Activated B cell treated with CpG ODN at 0.5 μM for 24 hours (primary cell): ENCODE measurements at regions not wholly inside any gene's neighbourhood (a gene's known extent, or its start where the extent isn't known, plus 50 kb on each side); places are given as distances from the start of the nearest gene placed in this dataset.

ENCODE experiments used
- ATAC-seq: fragments of 200-7000 bp; cut with Tn5 transposase; one replicate; pipeline ENCODE4 v1.10.0; 2021; ENCODE audit warnings: low read depth, mild to moderate bottlenecking, moderate library complexity
- CTCF ChIA-PET: fragments of 350-600 bp; sonication (Branson Sonifier 250); formaldehyde crosslinking; loops from one replicate; lab custom pipeline; 2021; ENCODE audit warnings: antibody characterized with exemption; lab: Charles Lee
- POLR2A ChIA-PET: fragments of 350-600 bp; sonication (Branson Sonifier 250); formaldehyde crosslinking; loops from one replicate; lab custom pipeline; 2021; ENCODE audit warnings: antibody characterized with exemption; lab: Charles Lee
- DNase-seq: peaks from one replicate; pipeline ENCODE4 v3.0.0; 2022
- H3K27ac Mint-ChIP-seq: one replicate; pipeline ENCODE4 v1.8.0; 2020; ENCODE audit warnings: mixed read lengths
- H3K27me3 Mint-ChIP-seq: one replicate; pipeline ENCODE4 v1.8.0; 2021; ENCODE audit warnings: mixed read lengths
- H3K36me3 Mint-ChIP-seq: one replicate; pipeline ENCODE4 v1.8.0; 2021; ENCODE audit warnings: low read depth, mixed read lengths
- H3K4me1 Mint-ChIP-seq: one replicate; pipeline ENCODE4 v1.8.0; 2021; ENCODE audit warnings: mixed read lengths
- H3K4me3 Mint-ChIP-seq: one replicate; pipeline ENCODE4 v1.8.0; 2020; ENCODE audit warnings: mild to moderate bottlenecking, mixed read lengths
- H3K9me3 Mint-ChIP-seq: one replicate; pipeline ENCODE4 v1.8.0; 2020; ENCODE audit warnings: mixed read lengths
- intact Hi-C: fragments of 100-400 bp; cut with micrococcal nuclease; formaldehyde crosslinking; loops from one replicate; pipeline ENCODE4 v1.15.1; 2024
- TF ChIP-seq, protein P1 (sequence below): fragments of 200-600 bp; IDR thresholded peaks from one replicate; pipeline ENCODE4 v1.8.0; 2022; ENCODE audit warnings: antibody characterized with exemption, mild to moderate bottlenecking

DNA sequence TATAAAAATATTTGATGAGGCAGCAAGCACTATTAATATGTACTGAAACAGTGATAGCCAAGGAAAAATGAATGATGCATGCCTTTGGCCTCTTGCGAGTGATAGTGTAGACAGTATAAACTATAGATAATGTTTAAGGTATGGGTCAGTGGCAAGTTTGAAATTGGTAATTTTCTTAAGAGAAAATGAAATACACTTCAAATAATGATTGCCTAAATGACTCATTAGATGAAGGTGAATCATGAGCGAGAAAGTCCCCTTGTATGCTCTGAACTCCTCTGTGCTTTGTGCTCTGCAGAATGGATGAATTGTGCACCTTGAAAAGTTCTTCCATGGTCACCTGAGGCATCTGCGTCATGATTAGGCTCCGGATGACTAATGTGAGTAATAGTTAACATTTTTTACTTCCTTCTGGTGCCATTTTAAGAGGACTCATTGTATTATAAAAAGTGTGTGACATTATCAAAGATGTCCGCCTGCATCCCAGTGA is 84.9 kb upstream of the RTL1 start:
- CTCF ChIA-PET: no interaction called here
- DNase-seq (no peak), ATAC-seq (no peak)
- no peaks in the 10 kb centered on the region for H3K27me3 Mint-ChIP-seq
- H3K27ac Mint-ChIP-seq: no peak overlapping the region
- no peaks in the 10 kb centered on the region for H3K4me1 Mint-ChIP-seq
- peaks cover 2% of the 10 kb centered on the region for H3K9me3 Mint-ChIP-seq
- no peaks in the 10 kb centered on the region for H3K36me3 Mint-ChIP-seq
- intact Hi-C loops: no loop called here
- POLR2A ChIA-PET: no interaction called here
- no peak overlapping the region for H3K4me3 Mint-ChIP-seq
- TF ChIP-seq, protein P1, sequence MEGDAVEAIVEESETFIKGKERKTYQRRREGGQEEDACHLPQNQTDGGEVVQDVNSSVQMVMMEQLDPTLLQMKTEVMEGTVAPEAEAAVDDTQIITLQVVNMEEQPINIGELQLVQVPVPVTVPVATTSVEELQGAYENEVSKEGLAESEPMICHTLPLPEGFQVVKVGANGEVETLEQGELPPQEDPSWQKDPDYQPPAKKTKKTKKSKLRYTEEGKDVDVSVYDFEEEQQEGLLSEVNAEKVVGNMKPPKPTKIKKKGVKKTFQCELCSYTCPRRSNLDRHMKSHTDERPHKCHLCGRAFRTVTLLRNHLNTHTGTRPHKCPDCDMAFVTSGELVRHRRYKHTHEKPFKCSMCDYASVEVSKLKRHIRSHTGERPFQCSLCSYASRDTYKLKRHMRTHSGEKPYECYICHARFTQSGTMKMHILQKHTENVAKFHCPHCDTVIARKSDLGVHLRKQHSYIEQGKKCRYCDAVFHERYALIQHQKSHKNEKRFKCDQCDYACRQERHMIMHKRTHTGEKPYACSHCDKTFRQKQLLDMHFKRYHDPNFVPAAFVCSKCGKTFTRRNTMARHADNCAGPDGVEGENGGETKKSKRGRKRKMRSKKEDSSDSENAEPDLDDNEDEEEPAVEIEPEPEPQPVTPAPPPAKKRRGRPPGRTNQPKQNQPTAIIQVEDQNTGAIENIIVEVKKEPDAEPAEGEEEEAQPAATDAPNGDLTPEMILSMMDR: no peak

DNA sequence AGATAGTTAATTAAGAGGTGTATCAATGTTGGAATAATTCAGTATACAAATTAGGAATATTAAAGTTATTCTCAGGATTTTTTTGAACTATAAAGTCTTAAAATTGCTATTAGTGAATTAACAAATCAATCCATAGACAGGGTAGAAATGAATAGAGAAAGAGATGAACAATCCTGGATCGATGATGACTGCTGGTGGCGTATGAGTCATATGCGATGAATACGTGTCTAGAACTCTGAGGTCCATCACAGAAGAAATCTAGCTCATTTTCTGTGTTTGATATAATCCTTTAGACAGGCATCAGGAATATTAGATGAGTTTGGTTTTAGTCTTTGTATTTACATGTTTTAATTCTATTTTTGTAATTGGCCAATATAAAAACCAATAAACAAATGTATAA is 85.4 kb upstream of the RTL1 start:
- H3K27me3 Mint-ChIP-seq: no peaks in the 10 kb centered on the region
- TF ChIP-seq, protein P1: no peak
- no peaks in the 10 kb centered on the region for H3K4me1 Mint-ChIP-seq
- peaks cover 2% of the 10 kb centered on the region for H3K9me3 Mint-ChIP-seq
- DNase-seq (no peak), ATAC-seq (no peak)
- no peak overlapping the region for H3K27ac Mint-ChIP-seq
- no peak overlapping the region for H3K4me3 Mint-ChIP-seq
- intact Hi-C loops: no loop called here
- H3K36me3 Mint-ChIP-seq: no peaks in the 10 kb centered on the region
- ChIA-PET POLR2A (no interaction called here), CTCF (no interaction called here)

GRCh38 chr14:100989924-100990323 is 86.4 kb upstream of the RTL1 start:
- H3K27me3 Mint-ChIP-seq: no peaks in the 10 kb centered on the region
- H3K4me1 Mint-ChIP-seq: no peaks in the 10 kb centered on the region
- intact Hi-C loops: no loop called here
- H3K4me3 Mint-ChIP-seq: no peak overlapping the region
- TF ChIP-seq, protein P1: no peak
- ChIA-PET CTCF (no interaction called here), POLR2A (no interaction called here)
- no peak overlapping the region for H3K27ac Mint-ChIP-seq
- H3K36me3 Mint-ChIP-seq: no peaks in the 10 kb centered on the region
- peaks cover 2% of the 10 kb centered on the region for H3K9me3 Mint-ChIP-seq
- ATAC-seq (no peak), DNase-seq (no peak)

DNA sequence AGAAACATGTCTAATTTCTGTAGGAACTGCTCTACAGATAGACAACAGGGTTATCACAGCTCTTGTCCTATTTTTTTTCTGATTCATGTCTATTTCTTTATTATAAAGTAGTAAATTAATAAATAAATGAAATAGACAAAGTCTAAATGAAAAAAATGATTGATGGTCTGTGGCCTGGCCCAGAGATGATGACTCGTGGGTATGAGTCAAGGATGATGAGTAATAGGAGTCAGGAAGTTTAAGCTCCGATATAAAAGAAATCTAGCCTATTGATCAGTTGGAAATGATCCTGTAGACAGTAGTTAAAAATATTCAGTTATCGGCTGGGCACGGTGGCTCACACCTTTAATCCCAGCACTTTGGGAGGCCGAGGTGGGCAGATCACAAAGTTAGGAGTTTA is 90.6 kb upstream of the RTL1 start:
- Mint-ChIP-seq H3K27me3 (no peaks in the 10 kb centered on the region), H3K9me3 (peaks cover 2% of the 10 kb centered on the region), H3K4me3 (no peak overlapping the region), H3K27ac (no peak overlapping the region), H3K4me1 (no peaks in the 10 kb centered on the region), H3K36me3 (no peaks in the 10 kb centered on the region)
- ATAC-seq (no peak), DNase-seq (no peak)
- ChIA-PET POLR2A (no interaction called here), CTCF (no interaction called here)
- TF ChIP-seq, protein P1: no peak
- intact Hi-C loops: no loop called here

DNA sequence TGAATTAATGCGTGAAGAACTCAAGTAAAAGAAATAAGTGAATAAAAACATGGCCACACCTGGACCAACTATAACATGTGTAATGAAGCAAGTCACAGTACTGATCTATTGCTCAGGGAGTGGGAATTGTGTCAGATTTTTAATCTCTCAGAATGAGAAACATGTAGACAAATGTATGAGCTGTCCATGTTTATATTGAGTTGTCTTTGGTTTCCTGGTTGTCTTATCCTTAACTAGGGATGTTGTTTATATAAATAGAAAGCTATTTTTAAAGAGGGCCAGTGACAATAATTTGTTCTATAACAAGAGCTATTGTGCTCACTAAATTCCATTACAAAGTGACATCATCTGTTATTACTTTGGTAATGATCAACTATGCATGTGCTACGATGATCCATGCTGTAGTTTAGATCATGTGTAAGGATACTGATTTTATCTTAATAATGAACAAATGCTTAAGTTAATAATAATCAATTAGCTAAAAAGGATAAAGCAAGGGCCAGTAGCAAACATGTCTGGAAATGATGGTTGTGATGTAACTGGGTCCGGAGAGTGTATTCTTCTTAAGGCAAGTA is 91.3 kb upstream of the RTL1 start:
- ATAC-seq: no peak
- H3K36me3 Mint-ChIP-seq: no peaks in the 10 kb centered on the region
- ChIA-PET POLR2A (no interaction called here), CTCF (no interaction called here)
- no peaks in the 10 kb centered on the region for H3K27me3 Mint-ChIP-seq
- peaks cover 2% of the 10 kb centered on the region for H3K9me3 Mint-ChIP-seq
- no peak for DNase-seq
- intact Hi-C loops: no loop called here
- no peaks in the 10 kb centered on the region for H3K4me1 Mint-ChIP-seq
- no peak overlapping the region for H3K4me3 Mint-ChIP-seq
- H3K27ac Mint-ChIP-seq: no peak overlapping the region
- TF ChIP-seq, protein P1: no peak
